ENCODE measurements at regions not wholly inside any gene's neighbourhood (a gene's known extent, or its start where the extent isn't known, plus 50 kb on each side); places are given as distances from the start of the nearest gene placed in this dataset.

DNA sequence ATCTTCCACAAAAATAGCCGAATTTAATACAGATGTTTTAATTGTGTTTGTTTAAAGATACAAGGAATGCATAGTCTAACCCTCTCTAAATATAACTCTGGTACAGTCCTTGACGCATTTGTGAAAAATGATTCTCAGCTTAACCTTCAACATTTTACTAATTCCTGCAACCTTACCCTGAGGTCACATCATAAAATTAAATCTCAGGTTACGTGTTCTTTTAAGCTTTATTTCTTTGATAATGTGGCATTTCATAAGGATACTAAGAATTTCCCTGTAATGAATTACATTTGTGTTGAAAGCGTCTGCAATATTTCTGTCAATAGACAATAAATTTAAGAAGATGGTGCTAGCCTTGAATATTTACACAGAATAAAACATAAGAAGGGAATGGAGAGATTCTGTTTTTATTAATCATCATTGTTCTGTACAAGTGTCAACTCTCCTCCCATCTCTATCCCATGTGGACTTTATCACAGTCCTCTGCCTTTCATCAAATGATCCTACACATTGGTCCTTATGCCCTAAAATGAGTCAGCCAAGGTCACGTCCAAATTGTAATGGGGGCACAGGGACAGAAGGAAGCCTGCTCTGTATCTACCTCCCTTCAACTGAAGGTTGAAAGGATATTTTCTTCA is 769.3 kb upstream of the FLRT2 start:
- TF ChIP-seq CTCF (IDR thresholded peaks at IDR 0.05) (no peak), POLR2A (IDR thresholded peaks at IDR 0.05) (no peak)
